Loucy (cell line): ENCODE measurements at regions not wholly inside any gene's neighbourhood (a gene's known extent, or its start where the extent isn't known, plus 50 kb on each side); places are given as distances from the start of the nearest gene placed in this dataset.

Experiments used
- H2AFZ ChIP-seq: fragments of 200-600 bp; sonication (generic); 2 replicates; pipeline ENCODE4 v1.6.0; 2016; ENCODE audit warnings: antibody characterized with exemption, mild to moderate bottlenecking, low read length, moderate library complexity
- H3F3A ChIP-seq: fragments of 200-600 bp; 2 replicates; pipeline ENCODE4 v1.6.0; 2016; ENCODE audit warnings: antibody characterized with exemption, low read depth, mild to moderate bottlenecking
- H3K27me3 ChIP-seq: fragments of 200-600 bp; sonication (generic); 2 replicates; pipeline ENCODE4 v1.6.1; 2014; ENCODE audit warnings: low read length, mild to moderate bottlenecking; ENCODE audit not compliant: insufficient read depth, poor library complexity, severe bottlenecking
- H3K36me3 ChIP-seq: fragments of 200-600 bp; sonication (generic); 2 replicates; pipeline ENCODE4 v1.6.1; 2016; ENCODE audit warnings: low read length; ENCODE audit not compliant: insufficient read depth
- H3K4me1 ChIP-seq: fragments of 200-600 bp; sonication (generic); 2 replicates; pipeline ENCODE4 v1.5.1; 2014; ENCODE audit warnings: low read length, mild to moderate bottlenecking; ENCODE audit not compliant: insufficient read depth, poor library complexity, severe bottlenecking
- H3K4me2 ChIP-seq: fragments of 200-600 bp; sonication (generic); 2 replicates; pipeline ENCODE4 v1.6.0; 2014; ENCODE audit warnings: antibody characterized with exemption, low read length, low read depth, mild to moderate bottlenecking; ENCODE audit not compliant: poor library complexity, severe bottlenecking
- H3K4me3 ChIP-seq: fragments of 200-600 bp; sonication (generic); 2 replicates; pipeline ENCODE4 v1.5.1; 2014; ENCODE audit warnings: low read length, mild to moderate bottlenecking, mixed read lengths; ENCODE audit not compliant: poor library complexity, severe bottlenecking
- H3K79me2 ChIP-seq: fragments of 200-600 bp; sonication (generic); 2 replicates; pipeline ENCODE4 v1.6.1; 2014; ENCODE audit warnings: low read length; ENCODE audit not compliant: insufficient read depth
- H3K9ac ChIP-seq: fragments of 200-600 bp; sonication (generic); 2 replicates; pipeline ENCODE4 v1.6.0; 2014; ENCODE audit warnings: mild to moderate bottlenecking, low read depth, low read length, moderate library complexity; ENCODE audit not compliant: poor library complexity, severe bottlenecking
- H3K9me2 ChIP-seq: fragments of 200-600 bp; sonication (generic); replicated peaks from 2 replicates; pipeline ENCODE4 v1.6.1; 2016; ENCODE audit warnings: low read depth, low read length, mixed read lengths
- H3K9me3 ChIP-seq: fragments of 200-600 bp; sonication (generic); 2 replicates; pipeline ENCODE4 v1.6.1; 2014; ENCODE audit warnings: mild to moderate bottlenecking, antibody characterized with exemption, low read length, low read depth; ENCODE audit not compliant: insufficient read depth
- H4K20me1 ChIP-seq: fragments of 200-600 bp; sonication (generic); 2 replicates; pipeline ENCODE4 v1.6.0; 2014; ENCODE audit warnings: antibody characterized with exemption, low read length, mild to moderate bottlenecking; ENCODE audit not compliant: insufficient read depth, poor library complexity, severe bottlenecking
- EZH2phosphoT487 ChIP-seq: fragments of 200-600 bp; IDR thresholded peaks from 2 replicates; pipeline ENCODE4 v1.6.1; 2018; ENCODE audit warnings: antibody characterized with exemption, mild to moderate bottlenecking, moderate library complexity, borderline replicate concordance
- TF ChIP-seq, protein P1 (sequence below): fragments of 200-600 bp; sonication (generic); conservative IDR thresholded peaks from 2 replicates; pipeline ENCODE4 v1.5.1; 2014; ENCODE audit warnings: mild to moderate bottlenecking, antibody characterized with exemption, low read length

GRCh38 chr10:110432084-110432483 is 65.6 kb upstream of the DUSP5 start:
- Histone ChIP-seq H3K4me2 (no peak overlapping the region), H3K9ac (no peak overlapping the region), H3F3A (no peaks in the 10 kb centered on the region)

DNA sequence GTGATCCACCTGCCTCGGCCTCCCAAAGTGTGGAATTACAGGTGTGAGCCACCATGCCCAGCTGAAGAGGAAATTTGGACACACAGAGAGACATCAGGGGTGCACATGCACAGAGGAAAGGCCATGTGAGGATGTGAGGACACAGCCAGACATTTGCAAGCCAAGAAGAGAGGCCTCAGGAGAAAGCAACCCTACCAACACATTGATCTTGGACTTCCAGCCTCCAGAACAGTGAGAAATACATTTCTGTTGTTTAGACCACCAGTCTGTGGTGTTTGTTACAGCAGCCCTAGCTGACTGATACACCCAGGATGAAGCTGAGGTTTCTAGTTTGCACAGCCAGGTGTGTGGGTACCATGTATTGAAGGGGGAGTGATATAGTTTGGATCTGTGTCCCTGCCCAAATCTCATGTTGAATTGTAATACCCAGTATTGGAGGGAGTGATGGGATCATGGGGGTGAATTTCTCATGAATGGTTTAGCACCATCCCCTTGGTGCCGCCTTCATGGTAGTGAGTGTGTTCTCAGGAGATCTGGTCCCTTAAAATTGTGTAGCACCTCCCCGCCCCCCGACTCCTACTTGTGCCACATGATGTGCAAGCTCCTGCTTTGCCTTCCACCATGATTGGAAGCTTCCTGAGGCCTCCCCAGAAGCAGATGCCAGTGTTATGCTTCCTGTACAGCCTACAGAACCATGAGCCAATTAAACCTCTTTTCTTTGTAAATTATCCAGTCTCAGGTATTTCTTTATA is 64.7 kb upstream of the DUSP5 start:
- Histone ChIP-seq H3K79me2 (no peaks in the 10 kb centered on the region), H3K36me3 (no peaks in the 10 kb centered on the region), H3K9me2 (no peaks in the 10 kb centered on the region), H3K4me3 (no peak overlapping the region), H3K4me1 (peaks cover 7% of the 10 kb centered on the region), H4K20me1 (no peaks in the 10 kb centered on the region), H3F3A (no peaks in the 10 kb centered on the region), H3K27me3 (no peaks in the 10 kb centered on the region), H3K4me2 (no peak overlapping the region), H2AFZ (no peak overlapping the region), H3K9me3 (no peaks in the 10 kb centered on the region), H3K9ac (no peak overlapping the region)
- no peak for TF ChIP-seq EZH2phosphoT487
- TF ChIP-seq, protein P1, sequence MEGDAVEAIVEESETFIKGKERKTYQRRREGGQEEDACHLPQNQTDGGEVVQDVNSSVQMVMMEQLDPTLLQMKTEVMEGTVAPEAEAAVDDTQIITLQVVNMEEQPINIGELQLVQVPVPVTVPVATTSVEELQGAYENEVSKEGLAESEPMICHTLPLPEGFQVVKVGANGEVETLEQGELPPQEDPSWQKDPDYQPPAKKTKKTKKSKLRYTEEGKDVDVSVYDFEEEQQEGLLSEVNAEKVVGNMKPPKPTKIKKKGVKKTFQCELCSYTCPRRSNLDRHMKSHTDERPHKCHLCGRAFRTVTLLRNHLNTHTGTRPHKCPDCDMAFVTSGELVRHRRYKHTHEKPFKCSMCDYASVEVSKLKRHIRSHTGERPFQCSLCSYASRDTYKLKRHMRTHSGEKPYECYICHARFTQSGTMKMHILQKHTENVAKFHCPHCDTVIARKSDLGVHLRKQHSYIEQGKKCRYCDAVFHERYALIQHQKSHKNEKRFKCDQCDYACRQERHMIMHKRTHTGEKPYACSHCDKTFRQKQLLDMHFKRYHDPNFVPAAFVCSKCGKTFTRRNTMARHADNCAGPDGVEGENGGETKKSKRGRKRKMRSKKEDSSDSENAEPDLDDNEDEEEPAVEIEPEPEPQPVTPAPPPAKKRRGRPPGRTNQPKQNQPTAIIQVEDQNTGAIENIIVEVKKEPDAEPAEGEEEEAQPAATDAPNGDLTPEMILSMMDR: no peak

More at GRCh38 chr10:110432084-110432483, 65.6 kb upstream of the DUSP5 start:
- Histone ChIP-seq H3K36me3 (no peaks in the 10 kb centered on the region), H3K9me3 (no peaks in the 10 kb centered on the region), H2AFZ (no peak overlapping the region), H3K27me3 (no peaks in the 10 kb centered on the region), H4K20me1 (no peaks in the 10 kb centered on the region), H3K79me2 (no peaks in the 10 kb centered on the region), H3K4me3 (no peak overlapping the region), H3K9me2 (no peaks in the 10 kb centered on the region), H3K4me1 (no peaks in the 10 kb centered on the region)
- TF ChIP-seq, protein P1: no peak
- TF ChIP-seq EZH2phosphoT487: no peak

GRCh38 chr10:110433740-110434139 is 64.0 kb upstream of the DUSP5 start:
- Histone ChIP-seq H3K4me3 (no peak overlapping the region), H3K79me2 (no peaks in the 10 kb centered on the region), H3K9ac (no peak overlapping the region), H3K27me3 (no peaks in the 10 kb centered on the region), H3K4me1 (peaks cover 10% of the 10 kb centered on the region), H3F3A (no peaks in the 10 kb centered on the region), H3K9me3 (no peaks in the 10 kb centered on the region), H3K4me2 (no peak overlapping the region), H3K9me2 (no peaks in the 10 kb centered on the region), H4K20me1 (no peaks in the 10 kb centered on the region), H3K36me3 (no peaks in the 10 kb centered on the region), H2AFZ (no peak overlapping the region)
- TF ChIP-seq EZH2phosphoT487: no peak
- TF ChIP-seq, protein P1: no peak
